Eye (tissue), 1 donor: ENCODE measurements at regions not wholly inside any gene's neighbourhood (a gene's known extent, or its start where the extent isn't known, plus 50 kb on each side); places are given as distances from the start of the nearest gene placed in this dataset.
"Not testable (repeated sequence)": the region's sequence is repeated elsewhere in the genome, so short reads cannot be mapped to it uniquely, and the experiment has no call there.

Experiments
- DNase-seq: peaks from one replicate; pipeline ENCODE4 v3.0.0-alpha.2; 2015

GRCh38 chr10:63077800-63078199 lies 55.3 kb upstream of the NRBF2 start:
- no peak for DNase-seq

- DNase-seq = no peak
Observed at GRCh38 chr10:63072951-63073350, 60.2 kb upstream of the NRBF2 start.

- DNase-seq = no peak
Observed at GRCh38 chr10:63071145-63071544, 62.0 kb upstream of the NRBF2 start.

- no peak for DNase-seq
Observed at GRCh38 chr10:63069318-63069717, 63.8 kb upstream of the NRBF2 start.

GRCh38 chr10:63068246-63068645 lies 64.9 kb upstream of the NRBF2 start:
- no peak for DNase-seq

- DNase-seq = no peak
Observed at GRCh38 chr10:63066606-63067005, 66.5 kb upstream of the NRBF2 start.

GRCh38 chr10:63064706-63065105 lies 68.4 kb upstream of the NRBF2 start:
- DNase-seq = no peak

- no peak for DNase-seq
Observed at GRCh38 chr10:63058236-63058635, 74.9 kb upstream of the NRBF2 start.

GRCh38 chr10:63057509-63057908 lies 75.6 kb upstream of the NRBF2 start:
- DNase-seq = no peak

GRCh38 chr10:63055705-63056104 lies 77.4 kb upstream of the NRBF2 start:
- no peak for DNase-seq

- no peak for DNase-seq
Observed at GRCh38 chr10:63054889-63055611, 78.1 kb upstream of the NRBF2 start.

GRCh38 chr10:63052083-63052482 lies 81.0 kb upstream of the NRBF2 start:
- DNase-seq = no peak

- no peak for DNase-seq
Observed at GRCh38 chr10:63042256-63042655, 90.9 kb upstream of the NRBF2 start.

GRCh38 chr10:63033616-63034185 lies 99.4 kb upstream of the NRBF2 start:
- not testable (repeated sequence) for DNase-seq

GRCh38 chr10:63030536-63030935 lies 102.6 kb upstream of the NRBF2 start:
- DNase-seq = no peak

- DNase-seq = no peak
Observed at GRCh38 chr10:63027531-63027930, 105.6 kb upstream of the NRBF2 start.

- no peak for DNase-seq
Observed at GRCh38 chr10:63021225-63021624, 111.9 kb upstream of the NRBF2 start.

- no peak for DNase-seq
Observed at GRCh38 chr10:63013755-63014154, 119.4 kb upstream of the NRBF2 start.

- DNase-seq = no peak
Observed at GRCh38 chr10:63012623-63013022, 120.5 kb upstream of the NRBF2 start.

- no peak for DNase-seq
Observed at GRCh38 chr10:63010203-63010602, 122.9 kb upstream of the NRBF2 start.

GRCh38 chr10:63008491-63008890 lies 124.6 kb upstream of the NRBF2 start:
- no peak for DNase-seq

- no peak for DNase-seq
Observed at GRCh38 chr10:63007112-63007511, 126.0 kb upstream of the NRBF2 start.

- DNase-seq = no peak
Observed at GRCh38 chr10:63005246-63005645, 127.9 kb upstream of the NRBF2 start.

- no peak for DNase-seq
Observed at GRCh38 chr10:63003816-63004453, 129.2 kb upstream of the NRBF2 start.
